MV-4-11 (cell line): ENCODE measurements at regions not wholly inside any gene's neighbourhood (a gene's known extent, or its start where the extent isn't known, plus 50 kb on each side); places are given as distances from the start of the nearest gene placed in this dataset.

Experiments
- DNase-seq: peaks from one replicate; lab custom pipeline; 2025; lab: John Stamatoyannopoulos, UW

- no peak for DNase-seq
Observed at GRCh38 chr10:128711806-128712205, 585.6 kb upstream of the MKI67 start.

GRCh38 chr10:128712661-128713400, 586.6 kb upstream of the MKI67 start:
- DNase-seq: no peak

- no peak for DNase-seq
Observed at GRCh38 chr10:128713471-128713870, 587.2 kb upstream of the MKI67 start.

- DNase-seq: no peak
Observed at GRCh38 chr10:128713874-128714570, 587.8 kb upstream of the MKI67 start.

GRCh38 chr10:128714644-128715415, 588.6 kb upstream of the MKI67 start:
- no peak for DNase-seq

- DNase-seq: no peak
Observed at GRCh38 chr10:128716181-128716580, 590.0 kb upstream of the MKI67 start.

- no peak for DNase-seq
Observed at GRCh38 chr10:128721963-128722445, 595.8 kb upstream of the MKI67 start.

GRCh38 chr10:128722947-128723346, 596.7 kb upstream of the MKI67 start:
- DNase-seq: no peak

GRCh38 chr10:128723631-128724205, 597.5 kb upstream of the MKI67 start:
- DNase-seq: peak; percentile 98

GRCh38 chr10:128725531-128725930, 599.3 kb upstream of the MKI67 start:
- DNase-seq: no peak

- no peak for DNase-seq
Observed at GRCh38 chr10:128727114-128727513, 600.9 kb upstream of the MKI67 start.

GRCh38 chr10:128729910-128730420, 603.7 kb upstream of the MKI67 start:
- DNase-seq: no peak

GRCh38 chr10:128730922-128731321, 604.7 kb upstream of the MKI67 start:
- DNase-seq: no peak

- DNase-seq: no peak
Observed at GRCh38 chr10:128734161-128734560, 607.9 kb upstream of the MKI67 start.

GRCh38 chr10:128734734-128735133, 608.5 kb upstream of the MKI67 start:
- peak; percentile 28 for DNase-seq

GRCh38 chr10:128735996-128736395, 609.8 kb upstream of the MKI67 start:
- DNase-seq: no peak

- no peak for DNase-seq
Observed at GRCh38 chr10:128738386-128738915, 612.2 kb upstream of the MKI67 start.

- DNase-seq: no peak
Observed at GRCh38 chr10:128739930-128740329, 613.7 kb upstream of the MKI67 start.

- no peak for DNase-seq
Observed at GRCh38 chr10:128741180-128741579, 615.0 kb upstream of the MKI67 start.

- DNase-seq: no peak
Observed at GRCh38 chr10:128741680-128742079, 615.5 kb upstream of the MKI67 start.

GRCh38 chr10:128744092-128744491, 617.9 kb upstream of the MKI67 start:
- no peak for DNase-seq

GRCh38 chr10:128744811-128745305, 618.6 kb upstream of the MKI67 start:
- no peak for DNase-seq
